Aorta (tissue), 5 donors: ENCODE measurements at regions not wholly inside any gene's neighbourhood (a gene's known extent, or its start where the extent isn't known, plus 50 kb on each side); places are given as distances from the start of the nearest gene placed in this dataset.
"Not testable (repeated sequence)": the region's sequence is repeated elsewhere in the genome, so short reads cannot be mapped to it uniquely, and the experiment has no call there.

ENCODE experiments used
- ATAC-seq: fragments of 200-7000 bp; cut with Tn5 transposase; one replicate; pipeline ENCODE4 v1.9.1; 2022; ENCODE audit warnings: moderate library complexity; ENCODE audit not compliant: low FRiP score
- DNase-seq, 2 donors: peaks; one replicate each; pipeline ENCODE4 v3.0.0-alpha.2; 2020
- H3K27ac ChIP-seq, 2 donors: one replicate each; pipeline ENCODE4 v1.5.1; 2013; ENCODE audit warnings: low read length in 2 of 2, mild to moderate bottlenecking in 2 of 2, moderate library complexity in 2 of 2, control low read depth in 1 of 2, inconsistent platforms in 1 of 2, low read depth in 1 of 2
- H3K27me3 ChIP-seq, 2 donors: one replicate each; pipeline ENCODE4 v1.6.1; 2013; ENCODE audit warnings: control low read depth in 1 of 2, low read length in 1 of 2, mild to moderate bottlenecking in 1 of 2, moderate library complexity in 1 of 2; ENCODE audit not compliant: insufficient read depth in 2 of 2, control insufficient read depth in 1 of 2
- H3K36me3 ChIP-seq, 2 donors: one replicate each; pipeline ENCODE4 v1.6.1; 2013; ENCODE audit warnings: control low read depth in 1 of 2, low read length in 1 of 2, mild to moderate bottlenecking in 1 of 2; ENCODE audit not compliant: insufficient read depth in 2 of 2, control insufficient read depth in 1 of 2
- H3K4me1 ChIP-seq, 2 donors: one replicate each; pipeline ENCODE4 v1.6.1; 2013; ENCODE audit warnings: low read length in 2 of 2, control low read depth in 1 of 2, mild to moderate bottlenecking in 1 of 2, moderate library complexity in 1 of 2; ENCODE audit not compliant: insufficient read depth in 2 of 2, control insufficient read depth in 1 of 2
- H3K4me3 ChIP-seq, 2 donors: one replicate each; pipeline ENCODE4 v1.5.1; 2013; ENCODE audit warnings: low read length in 2 of 2, control low read depth in 1 of 2, mild to moderate bottlenecking in 1 of 2
- H3K9me3 ChIP-seq: one replicate; pipeline ENCODE4 v1.6.1; 2013; ENCODE audit warnings: mild to moderate bottlenecking, low read length; ENCODE audit not compliant: control insufficient read depth
- WGBS, 2 donors: extraction: QIAGEN DNeasy Blood & Tissue Kit; methylation state at CpG; one replicate each; pipeline ENCODE4 v1.1.7; 2013; 5-methylcytosine and 5-hydroxymethylcytosine counted together
- intact Hi-C, 2 donors: fragments of 100-400 bp; cut with DNase I; formaldehyde crosslinking; loops; one replicate each; pipeline versions ENCODE4 v1.14.2 to v1.15.0; 2022
- donor health status: healthy with polysubstance abuse.
- donor health status: Bipolar disorder and iron deficiency.
- donor health status: DM: no; HTN: no; CAD: no.
- donor health status: DM: no; HTN: no; CAD: no.
- donor health status: DM: yes; HTN: yes; CAD: no.

DNA sequence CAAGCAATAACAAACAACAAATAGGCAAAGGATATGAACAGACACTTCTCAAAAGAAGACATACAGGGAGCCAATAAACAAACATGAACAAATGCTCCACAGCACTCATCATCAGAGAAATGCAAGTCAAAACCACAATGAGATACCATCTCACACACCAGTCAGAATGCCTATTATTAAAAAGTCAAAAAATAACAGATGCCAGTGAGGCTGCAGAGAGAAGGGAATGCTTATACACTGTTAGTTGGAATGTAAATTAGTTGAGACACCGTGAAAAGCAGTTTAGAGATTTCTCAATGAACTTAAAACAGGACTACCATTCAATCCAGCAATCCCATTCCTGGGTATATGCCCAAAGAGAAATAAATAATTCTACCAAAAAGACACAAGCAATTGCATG is 129.8 kb upstream of the MAGEB2 start:
- no peak overlapping the region for H3K27ac ChIP-seq
- no peaks in the 10 kb centered on the region for H3K9me3 ChIP-seq
- H3K27me3 ChIP-seq = no peaks in the 10 kb centered on the region
- no peaks in the 10 kb centered on the region for H3K4me1 ChIP-seq
- WGBS, 2 donors = 67 to 68% methylated on average over 1 of the region's 1 CpG
- no peak overlapping the region for H3K4me3 ChIP-seq
- H3K36me3 ChIP-seq = no peaks in the 10 kb centered on the region
- ATAC-seq = no peak
- DNase-seq = no peak
- intact Hi-C loops = no loop called here

DNA sequence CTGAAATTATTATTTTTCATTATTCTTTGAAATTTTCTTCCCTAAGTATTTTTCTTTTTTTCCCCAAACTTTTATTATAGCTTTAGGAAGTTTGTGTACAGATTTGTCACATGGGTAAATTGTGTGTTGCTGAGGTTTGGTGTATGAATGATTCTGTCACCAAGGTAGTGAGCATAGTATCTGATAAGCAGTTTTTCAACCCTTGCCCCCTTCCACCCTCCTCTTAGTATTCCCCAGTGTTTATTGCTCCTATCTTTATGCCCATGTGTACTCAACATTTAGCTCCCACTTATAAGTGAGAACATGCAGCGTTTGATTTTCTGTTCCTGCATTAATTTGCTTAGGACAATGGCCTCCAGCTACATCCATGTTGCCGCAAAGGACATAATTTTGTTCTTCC is 103.9 kb upstream of the MAGEB2 start:
- Histone ChIP-seq H3K4me1 (no peaks in the 10 kb centered on the region), H3K27me3 (no peaks in the 10 kb centered on the region), H3K27ac (no peak overlapping the region), H3K9me3 (no peaks in the 10 kb centered on the region), H3K36me3 (no peaks in the 10 kb centered on the region), H3K4me3 (no peak overlapping the region)
- intact Hi-C loops = no loop called here
- no peak for DNase-seq
- no peak for ATAC-seq
- 51 to 59% methylated on average over 2 of the region's 2 CpGs for WGBS, 2 donors

DNA sequence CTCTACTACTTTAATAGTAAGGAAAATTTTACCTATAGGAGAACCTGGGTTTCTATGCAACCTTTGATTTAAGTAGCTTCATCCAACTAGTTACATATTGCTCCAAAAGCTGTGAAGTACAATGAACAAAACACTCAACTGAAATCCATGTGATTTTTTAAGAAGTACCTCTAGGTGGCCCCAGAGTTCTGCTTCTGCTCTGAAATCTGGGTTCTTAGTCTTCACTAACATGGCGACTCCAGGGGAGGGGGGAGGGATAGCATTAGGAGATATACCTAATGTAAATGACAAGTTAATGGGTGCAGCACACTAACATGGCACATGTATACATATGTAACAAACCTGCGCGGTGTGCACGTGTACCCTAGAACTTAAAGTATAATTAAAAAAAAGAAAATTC is 73.4 kb upstream of the MAGEB2 start:
- Histone ChIP-seq H3K27me3 (no peaks in the 10 kb centered on the region), H3K27ac (no peak overlapping the region), H3K4me1 (no peaks in the 10 kb centered on the region), H3K4me3 (no peak overlapping the region), H3K36me3 (no peaks in the 10 kb centered on the region), H3K9me3 (no peaks in the 10 kb centered on the region)
- 20 to 49% methylated on average over 4 of the region's 4 CpGs for WGBS, 2 donors
- ATAC-seq (no peak), DNase-seq (no peak)
- intact Hi-C loops = loop anchor here in 1 of 2 donors (5.0 kb wide), 1 partner anchor 365 kb away; no protein-coding TSS in a partner anchor

DNA sequence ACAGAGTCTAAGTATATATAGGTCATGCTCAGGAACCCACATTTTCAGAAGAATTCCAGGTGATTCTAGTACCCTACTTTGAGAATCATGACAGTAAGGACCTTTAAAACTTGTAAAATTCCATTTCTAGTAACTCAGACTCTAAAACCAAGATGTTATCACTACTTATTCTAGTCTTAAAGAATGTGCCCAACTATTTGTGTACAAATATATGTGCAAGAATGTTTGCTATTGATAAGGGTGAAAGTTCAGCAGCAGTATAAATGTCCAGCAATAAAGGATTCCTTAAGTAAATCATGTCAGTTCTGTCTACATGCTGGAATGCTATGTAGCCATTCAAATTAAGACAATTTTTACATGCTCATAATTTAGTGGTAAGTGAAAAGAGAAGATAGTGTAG is 71.1 kb upstream of the MAGEB2 start:
- ATAC-seq (no peak), DNase-seq (no peak)
- Histone ChIP-seq H3K27ac (no peak overlapping the region), H3K4me3 (no peak overlapping the region), H3K36me3 (no peaks in the 10 kb centered on the region), H3K9me3 (no peaks in the 10 kb centered on the region), H3K27me3 (no peaks in the 10 kb centered on the region), H3K4me1 (no peaks in the 10 kb centered on the region)
- intact Hi-C loops = loop anchor here in 1 of 2 donors (5.0 kb wide), 1 partner anchor 363 kb away; no protein-coding TSS in a partner anchor

DNA sequence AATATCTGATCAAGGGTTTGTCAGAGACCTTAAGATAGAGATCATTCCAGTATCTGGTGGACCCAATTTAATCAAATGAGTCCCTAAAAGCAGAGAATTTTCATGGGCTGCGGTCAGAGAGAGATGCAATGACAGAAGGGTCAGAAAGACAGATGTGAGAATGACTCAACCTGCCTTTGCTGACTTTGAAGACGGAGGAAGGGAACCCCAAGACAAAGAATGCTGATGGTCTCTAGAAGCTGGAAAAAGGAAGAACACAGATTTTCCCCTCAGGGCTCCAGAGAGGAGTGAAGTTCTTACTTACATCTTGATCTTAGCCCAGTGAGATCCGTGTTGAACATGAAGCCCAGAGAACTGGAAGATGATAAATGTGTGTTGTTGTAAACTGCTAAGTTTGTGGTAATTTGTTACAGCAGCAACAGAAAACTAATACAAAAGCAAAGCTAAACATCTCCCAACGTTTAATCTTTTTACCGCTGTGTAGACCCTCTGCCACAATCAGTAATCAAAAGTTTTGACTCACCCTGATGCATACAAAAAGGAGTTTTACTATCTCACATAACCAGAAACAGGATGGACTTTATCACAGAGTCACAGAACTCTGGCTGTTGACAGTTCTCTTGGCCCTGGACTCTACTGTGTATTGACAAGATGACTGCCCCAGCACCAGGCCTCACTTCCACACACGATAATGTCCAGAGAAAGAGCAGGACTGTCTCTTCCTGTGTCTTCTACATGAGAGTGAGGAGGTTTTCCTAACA is 70.2 kb upstream of the MAGEB2 start:
- 77 to 84% methylated on average over 6 of the region's 6 CpGs for WGBS, 2 donors
- no peaks in the 10 kb centered on the region for H3K27me3 ChIP-seq
- no peak overlapping the region for H3K4me3 ChIP-seq
- no peaks in the 10 kb centered on the region for H3K36me3 ChIP-seq
- H3K27ac ChIP-seq = no peak overlapping the region
- ATAC-seq (no peak), DNase-seq (no peak)
- intact Hi-C loops = loop anchor here in 1 of 2 donors (5.0 kb wide), 1 partner anchor 362 kb away; no protein-coding TSS in a partner anchor
- no peaks in the 10 kb centered on the region for H3K9me3 ChIP-seq
- no peaks in the 10 kb centered on the region for H3K4me1 ChIP-seq

DNA sequence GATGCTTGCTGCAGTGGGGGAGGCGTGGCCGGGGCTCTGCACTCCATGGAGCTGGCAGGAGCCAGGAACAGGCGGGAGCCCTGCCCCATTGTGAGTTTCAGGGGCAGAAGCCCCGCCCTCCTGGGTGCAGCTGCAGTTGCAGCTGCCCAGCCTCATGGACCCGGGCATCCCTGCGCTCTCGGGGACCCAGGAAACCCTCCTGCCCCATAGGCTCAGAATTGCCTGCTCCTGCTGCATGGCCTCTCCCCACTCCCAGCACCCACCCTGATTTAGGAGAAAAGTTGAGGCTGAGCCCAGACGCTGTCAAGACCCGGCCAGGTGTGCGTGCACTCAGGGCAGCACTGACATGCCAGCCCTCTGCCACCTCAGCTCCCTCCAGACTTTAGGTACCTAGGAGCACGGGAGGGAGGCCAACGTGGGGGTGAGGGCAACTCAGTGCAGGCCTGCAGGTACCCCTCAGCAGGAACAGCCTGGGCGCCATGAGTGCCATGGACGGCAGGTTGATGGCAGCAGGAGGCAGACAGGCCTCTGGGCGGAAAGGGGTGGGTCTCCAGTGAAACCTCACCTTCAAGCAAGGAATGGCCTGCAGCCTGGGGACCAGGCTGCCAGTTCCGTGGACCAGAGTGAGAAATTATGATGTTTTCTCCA is 67.2 kb upstream of the MAGEB2 start:
- WGBS, 2 donors = 86 to 96% methylated on average over 16 of the region's 16 CpGs
- Histone ChIP-seq H3K27ac (no peak overlapping the region), H3K36me3 (no peaks in the 10 kb centered on the region), H3K4me1 (no peaks in the 10 kb centered on the region), H3K27me3 (no peaks in the 10 kb centered on the region), H3K4me3 (no peak overlapping the region), H3K9me3 (no peaks in the 10 kb centered on the region)
- DNase-seq (no peak), ATAC-seq (no peak)
- intact Hi-C loops = no loop called here

DNA sequence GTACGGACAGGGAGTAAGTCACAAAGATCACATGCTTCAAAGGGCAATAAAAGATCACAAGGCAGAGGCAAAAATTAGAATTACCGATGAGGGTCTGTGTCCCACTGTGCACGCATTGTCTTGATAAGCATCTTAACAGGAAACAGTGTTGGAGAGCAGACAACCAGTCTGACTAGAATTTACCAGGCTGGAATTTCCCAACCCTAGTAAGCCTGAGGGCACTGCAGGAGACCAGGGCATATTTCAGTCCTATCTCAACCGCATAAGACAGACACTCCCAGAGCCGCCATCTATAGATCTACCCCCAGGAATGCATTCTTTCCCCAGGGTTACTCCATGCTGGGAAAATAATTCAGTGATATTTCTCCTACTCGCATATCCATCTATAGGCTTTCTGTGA is 66.2 kb upstream of the MAGEB2 start:
- 80 to 87% methylated on average over 6 of the region's 6 CpGs for WGBS, 2 donors
- H3K4me1 ChIP-seq, DNase-seq, H3K9me3 ChIP-seq, H3K27ac ChIP-seq, H3K27me3 ChIP-seq, H3K4me3 ChIP-seq, ATAC-seq, intact Hi-C loops, H3K36me3 ChIP-seq: not testable (repeated sequence)

DNA sequence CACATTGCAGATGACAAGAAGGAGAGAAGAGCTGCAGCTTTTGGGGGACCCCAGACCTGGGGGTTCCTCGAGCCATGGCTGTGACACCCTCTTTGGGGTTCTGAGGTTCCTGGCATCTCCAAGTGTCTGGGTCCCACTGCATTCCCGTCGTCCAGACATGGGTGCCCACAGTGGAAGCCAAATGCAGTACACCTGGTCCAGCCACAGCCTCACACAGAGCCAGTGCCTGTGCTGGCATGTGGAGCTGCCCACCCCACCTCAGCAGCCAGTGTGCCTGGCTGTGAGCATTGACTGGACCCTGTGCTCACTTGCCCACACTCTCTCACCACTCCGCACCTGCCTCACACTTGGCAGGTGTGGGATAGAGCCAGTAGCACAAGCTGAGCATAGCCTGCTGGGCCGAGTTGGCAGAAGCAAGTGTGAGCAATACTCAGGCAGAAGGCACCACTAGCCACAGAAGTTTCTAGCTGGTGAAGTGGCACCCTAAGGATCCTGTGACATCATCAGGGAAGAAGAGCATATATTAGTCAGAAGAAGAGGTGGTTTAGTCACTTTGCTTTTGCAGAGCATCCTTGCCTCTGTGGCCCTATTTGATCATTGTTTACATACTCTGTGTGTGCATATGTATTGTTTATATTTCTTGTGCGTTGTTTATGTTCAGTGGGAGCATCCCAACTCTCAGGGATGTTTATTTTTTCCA is 65.0 kb upstream of the MAGEB2 start:
- intact Hi-C loops = no loop called here
- DNase-seq (no peak), ATAC-seq (no peak)
- Histone ChIP-seq H3K4me3 (no peak overlapping the region), H3K36me3 (no peaks in the 10 kb centered on the region), H3K27me3 (no peaks in the 10 kb centered on the region), H3K9me3 (no peaks in the 10 kb centered on the region), H3K4me1 (no peaks in the 10 kb centered on the region), H3K27ac (no peak overlapping the region)
- 77 to 90% methylated on average over 6 of the region's 6 CpGs for WGBS, 2 donors
